RWPE2 (cell line): ENCODE measurements at regions not wholly inside any gene's neighbourhood (a gene's known extent, or its start where the extent isn't known, plus 50 kb on each side); places are given as distances from the start of the nearest gene placed in this dataset.

Source experiments
- ATAC-seq: fragments of 200-7000 bp; cut with Tn5 transposase; 3 replicates; pipeline ENCODE4 v1.9.1; 2021; ENCODE audit warnings: low read depth
- DNase-seq: peaks from one replicate; pipeline ENCODE4 v3.0.0-alpha.2; 2020; ENCODE audit warnings: low spot score
- H3K27ac ChIP-seq: fragments of 450-650 bp; 2 replicates; pipeline ENCODE4 v1.5.1; 2017; ENCODE audit warnings: mild to moderate bottlenecking; ENCODE audit not compliant: poor library complexity, severe bottlenecking
- H3K27me3 ChIP-seq: fragments of 250-450 bp; sonication (Bioruptor Pico); 2 replicates; pipeline ENCODE4 v1.5.1; 2021; ENCODE audit warnings: mild to moderate bottlenecking, moderate library complexity; ENCODE audit not compliant: insufficient read depth, poor library complexity, severe bottlenecking
- H3K36me3 ChIP-seq: fragments of 250-450 bp; sonication (Bioruptor Pico); 2 replicates; pipeline ENCODE4 v1.5.1; 2020; ENCODE audit warnings: low read depth, mild to moderate bottlenecking, moderate library complexity
- H3K4me1 ChIP-seq: fragments of 250-450 bp; sonication (Bioruptor Pico); 2 replicates; pipeline ENCODE4 v1.5.1; 2021; ENCODE audit warnings: mild to moderate bottlenecking, moderate library complexity; ENCODE audit not compliant: insufficient read depth, poor library complexity, severe bottlenecking
- H3K4me3 ChIP-seq: fragments of 250-450 bp; sonication (Bioruptor Pico); 2 replicates; pipeline ENCODE4 v1.5.1; 2021; ENCODE audit warnings: mild to moderate bottlenecking, moderate library complexity; ENCODE audit not compliant: severe bottlenecking
- H3K9me3 ChIP-seq: fragments of 250-450 bp; sonication (Bioruptor Pico); 2 replicates; pipeline ENCODE4 v1.5.1; 2021; ENCODE audit warnings: mild to moderate bottlenecking, moderate library complexity; ENCODE audit not compliant: severe bottlenecking
- TF ChIP-seq, protein P1 (sequence below): fragments of 450-650 bp; IDR thresholded peaks from one replicate; pipeline ENCODE4 v1.5.1; 2017; ENCODE audit warnings: mild to moderate bottlenecking, moderate library complexity; ENCODE audit not compliant: poor library complexity, severe bottlenecking

- no peaks in the 10 kb centered on the region for H3K9me3 ChIP-seq
- H3K4me3 ChIP-seq = no peak overlapping the region
- H3K27ac ChIP-seq = no peak overlapping the region
- ATAC-seq (no peak), DNase-seq (no peak)
- H3K27me3 ChIP-seq = no peaks in the 10 kb centered on the region
- no peaks in the 10 kb centered on the region for H3K36me3 ChIP-seq
- TF ChIP-seq, protein P1, sequence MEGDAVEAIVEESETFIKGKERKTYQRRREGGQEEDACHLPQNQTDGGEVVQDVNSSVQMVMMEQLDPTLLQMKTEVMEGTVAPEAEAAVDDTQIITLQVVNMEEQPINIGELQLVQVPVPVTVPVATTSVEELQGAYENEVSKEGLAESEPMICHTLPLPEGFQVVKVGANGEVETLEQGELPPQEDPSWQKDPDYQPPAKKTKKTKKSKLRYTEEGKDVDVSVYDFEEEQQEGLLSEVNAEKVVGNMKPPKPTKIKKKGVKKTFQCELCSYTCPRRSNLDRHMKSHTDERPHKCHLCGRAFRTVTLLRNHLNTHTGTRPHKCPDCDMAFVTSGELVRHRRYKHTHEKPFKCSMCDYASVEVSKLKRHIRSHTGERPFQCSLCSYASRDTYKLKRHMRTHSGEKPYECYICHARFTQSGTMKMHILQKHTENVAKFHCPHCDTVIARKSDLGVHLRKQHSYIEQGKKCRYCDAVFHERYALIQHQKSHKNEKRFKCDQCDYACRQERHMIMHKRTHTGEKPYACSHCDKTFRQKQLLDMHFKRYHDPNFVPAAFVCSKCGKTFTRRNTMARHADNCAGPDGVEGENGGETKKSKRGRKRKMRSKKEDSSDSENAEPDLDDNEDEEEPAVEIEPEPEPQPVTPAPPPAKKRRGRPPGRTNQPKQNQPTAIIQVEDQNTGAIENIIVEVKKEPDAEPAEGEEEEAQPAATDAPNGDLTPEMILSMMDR = no peak
- H3K4me1 ChIP-seq = peaks cover 13% of the 10 kb centered on the region
Observed at GRCh38 chr2:196248467-196249094, 77.2 kb upstream of the STK17B start.

- ATAC-seq (no peak), DNase-seq (no peak)
- no peaks in the 10 kb centered on the region for H3K27me3 ChIP-seq
- no peaks in the 10 kb centered on the region for H3K36me3 ChIP-seq
- peaks cover 13% of the 10 kb centered on the region for H3K4me1 ChIP-seq
- H3K4me3 ChIP-seq = no peak overlapping the region
- H3K27ac ChIP-seq = no peak overlapping the region
- TF ChIP-seq, protein P1 = no peak
- no peaks in the 10 kb centered on the region for H3K9me3 ChIP-seq
Observed at GRCh38 chr2:196249171-196249570, 77.8 kb upstream of the STK17B start.

DNA sequence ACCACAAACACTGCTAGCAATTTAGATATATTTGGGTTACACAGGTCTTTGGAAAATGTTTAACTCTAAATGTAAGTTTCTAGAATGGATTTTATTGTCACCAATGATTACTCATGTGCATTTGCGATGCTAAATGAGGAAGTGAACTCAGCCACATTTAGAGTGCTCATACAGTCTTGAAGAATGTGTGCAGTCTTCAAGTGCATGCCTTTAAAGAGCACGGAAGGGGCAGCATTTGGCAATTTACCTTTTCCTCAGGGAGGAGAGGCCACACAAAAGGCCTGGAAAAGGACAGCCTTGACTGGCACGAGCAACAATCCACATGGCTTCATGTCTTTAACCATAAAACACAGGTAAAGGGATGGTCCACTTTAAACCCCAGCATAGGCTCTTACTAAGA lies 78.5 kb upstream of the STK17B start:
- H3K4me1 ChIP-seq = peaks cover 10% of the 10 kb centered on the region
- H3K27me3 ChIP-seq = no peaks in the 10 kb centered on the region
- H3K27ac ChIP-seq = no peak overlapping the region
- TF ChIP-seq, protein P1 = no peak
- no peaks in the 10 kb centered on the region for H3K36me3 ChIP-seq
- DNase-seq = no peak
- H3K9me3 ChIP-seq = no peaks in the 10 kb centered on the region
- ATAC-seq = no peak
- H3K4me3 ChIP-seq = no peak overlapping the region

GRCh38 chr2:196251132-196251531 lies 79.8 kb upstream of the STK17B start:
- DNase-seq (no peak), ATAC-seq (no peak)
- TF ChIP-seq, protein P1 = no peak

DNA sequence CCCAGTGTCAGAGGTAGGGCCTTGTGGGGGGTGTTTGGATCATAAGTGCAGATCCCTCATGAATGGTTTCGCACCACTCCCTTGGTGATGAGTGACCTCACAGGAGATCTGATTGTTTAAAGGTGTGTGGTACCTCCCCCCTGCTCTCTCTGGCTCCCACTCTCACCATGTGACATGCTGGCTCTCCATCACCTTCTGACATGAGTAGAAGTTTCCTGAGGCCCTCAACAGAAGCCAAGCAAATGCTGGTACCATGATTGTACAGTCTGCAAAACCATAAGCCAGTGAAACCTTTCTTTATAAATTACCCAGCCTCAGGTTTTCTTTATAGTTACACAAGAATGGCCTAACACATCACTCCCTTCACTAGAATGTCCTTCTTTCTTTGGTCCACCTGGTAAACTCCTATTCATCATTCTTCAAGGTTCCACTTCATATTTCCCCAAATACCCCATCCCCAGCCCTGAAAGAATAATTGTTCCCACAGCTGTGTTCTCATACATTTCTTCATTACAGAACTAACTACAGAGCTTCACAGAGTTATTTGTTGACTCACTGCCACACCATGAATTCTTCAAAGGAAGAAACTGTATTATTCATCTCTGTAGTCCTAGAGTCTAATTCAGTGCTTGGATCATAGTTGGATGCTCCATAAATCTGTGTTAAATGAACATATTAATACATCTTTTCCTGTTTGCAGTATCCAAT lies 81.2 kb upstream of the STK17B start:
- H3K27me3 ChIP-seq = no peaks in the 10 kb centered on the region
- TF ChIP-seq, protein P1 = no peak
- ATAC-seq (no peak), DNase-seq (no peak)
- H3K9me3 ChIP-seq = no peaks in the 10 kb centered on the region
- no peak overlapping the region for H3K27ac ChIP-seq
- no peak overlapping the region for H3K4me3 ChIP-seq
- no peaks in the 10 kb centered on the region for H3K4me1 ChIP-seq
- no peaks in the 10 kb centered on the region for H3K36me3 ChIP-seq

More at GRCh38 chr2:196251132-196251531, 79.8 kb upstream of the STK17B start:
- H3K27ac ChIP-seq = no peak overlapping the region
- H3K4me3 ChIP-seq = no peak overlapping the region
- no peaks in the 10 kb centered on the region for H3K27me3 ChIP-seq
- H3K4me1 ChIP-seq = no peaks in the 10 kb centered on the region
- H3K9me3 ChIP-seq = no peaks in the 10 kb centered on the region
- H3K36me3 ChIP-seq = no peaks in the 10 kb centered on the region
